HG03457 (cell line): ENCODE measurements at regions not wholly inside any gene's neighbourhood (a gene's known extent, or its start where the extent isn't known, plus 50 kb on each side); places are given as distances from the start of the nearest gene placed in this dataset.
"Not testable (repeated sequence)": the region's sequence is repeated elsewhere in the genome, so short reads cannot be mapped to it uniquely, and the experiment has no call there.

Experiments
- ATAC-seq: cut with Tn5 transposase; IDR thresholded peaks from one replicate; pipeline ENCODE4 v1.9.1; 2021; ENCODE audit warnings: moderate number of reproducible peaks; ENCODE audit not compliant: unreplicated experiment

DNA sequence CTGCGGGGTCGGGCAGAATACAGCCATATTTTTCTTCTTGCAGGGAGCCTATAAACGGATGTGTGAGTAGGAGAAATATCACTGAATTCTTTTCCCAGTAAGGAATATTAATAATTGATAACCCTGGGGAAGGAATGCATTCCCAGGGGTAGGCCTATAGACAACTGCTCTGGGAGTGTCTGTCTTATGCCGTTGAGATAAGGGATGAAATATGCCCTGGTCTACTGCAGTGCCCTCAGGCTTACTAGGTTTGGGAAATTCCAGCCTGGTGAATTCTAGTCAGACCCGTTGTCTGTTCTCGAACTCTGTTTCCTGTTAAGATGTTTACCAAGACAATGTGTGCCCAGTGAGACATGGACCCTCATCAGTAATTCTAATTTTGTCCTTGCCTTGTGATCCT is 1129.3 kb downstream of the ZPLD1 start:
- ATAC-seq, result not testable (repeated sequence)

DNA sequence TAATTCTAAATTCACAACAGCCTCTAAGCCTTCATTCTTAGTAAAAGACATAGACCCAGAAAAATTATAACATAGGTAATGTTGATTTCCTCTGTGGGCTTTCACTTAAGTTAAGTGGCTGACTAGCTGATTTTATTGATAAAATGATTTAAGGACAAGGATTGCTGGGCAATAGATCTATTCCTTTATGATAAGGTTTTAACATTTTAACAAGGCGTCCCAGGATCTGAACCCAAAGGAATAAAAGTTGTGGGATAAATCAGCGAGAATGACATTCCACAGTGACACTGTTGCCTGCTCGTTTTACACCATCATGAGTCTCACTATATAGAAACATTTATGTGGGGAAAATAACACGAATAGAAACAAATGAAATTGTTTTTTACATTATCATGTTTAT is 1151.0 kb downstream of the ZPLD1 start:
- ATAC-seq, result no peak

DNA sequence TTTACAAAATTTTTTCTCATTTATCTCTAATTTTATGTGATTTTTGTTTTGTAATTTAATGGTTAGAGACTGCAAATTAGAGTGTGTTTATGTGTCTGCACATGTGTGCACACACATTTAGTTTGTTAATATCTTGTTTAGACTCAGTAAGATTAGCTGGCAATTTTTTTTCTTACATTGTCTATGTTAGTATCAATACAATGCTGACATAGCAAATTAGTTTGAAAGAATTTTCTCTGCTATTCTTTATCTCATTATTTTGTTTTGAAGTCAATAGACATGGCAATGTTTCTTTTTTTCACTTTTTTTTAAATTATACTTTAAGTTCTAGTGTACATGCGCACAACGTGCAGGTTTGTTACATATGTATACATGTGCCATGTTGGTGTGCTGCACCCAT is 1155.0 kb downstream of the ZPLD1 start:
- no peak for ATAC-seq

DNA sequence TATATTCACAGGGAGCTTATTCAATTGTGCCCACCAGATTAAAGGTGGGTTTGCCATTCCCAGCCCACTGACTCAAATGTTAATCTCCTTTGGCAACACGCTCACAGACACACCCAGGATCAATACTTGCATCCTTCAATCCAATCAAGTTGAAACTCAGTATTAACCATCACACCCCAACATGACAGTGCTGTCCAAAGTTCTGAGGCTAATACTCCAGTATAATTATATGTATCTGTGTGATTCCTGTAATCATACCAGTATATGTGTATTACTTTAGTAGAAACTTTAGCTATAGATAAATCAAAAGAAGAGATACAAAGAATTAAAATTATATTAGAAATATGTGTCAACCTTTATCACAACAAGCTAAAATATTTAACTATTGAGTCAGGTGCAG is 1166.0 kb downstream of the ZPLD1 start:
- ATAC-seq, result no peak

DNA sequence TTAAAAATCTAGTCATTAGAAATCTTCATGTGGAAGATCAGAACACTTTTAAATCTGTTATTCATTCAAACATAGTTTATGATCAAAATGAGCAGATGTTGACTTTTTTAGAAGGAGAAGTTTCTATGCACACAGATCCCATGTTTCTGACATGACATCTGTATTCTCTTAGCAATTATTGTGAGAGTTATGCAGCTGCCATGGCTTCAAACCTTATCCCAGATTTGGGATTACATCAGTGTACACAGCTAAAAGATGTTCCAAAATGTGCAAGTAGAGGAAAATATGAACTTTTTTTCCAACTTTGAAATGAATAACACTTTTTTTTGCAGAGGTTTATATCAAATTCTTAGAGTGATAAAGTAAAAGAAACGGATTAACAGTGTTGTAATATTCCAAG is 1166.9 kb downstream of the ZPLD1 start:
- ATAC-seq, result no peak

DNA sequence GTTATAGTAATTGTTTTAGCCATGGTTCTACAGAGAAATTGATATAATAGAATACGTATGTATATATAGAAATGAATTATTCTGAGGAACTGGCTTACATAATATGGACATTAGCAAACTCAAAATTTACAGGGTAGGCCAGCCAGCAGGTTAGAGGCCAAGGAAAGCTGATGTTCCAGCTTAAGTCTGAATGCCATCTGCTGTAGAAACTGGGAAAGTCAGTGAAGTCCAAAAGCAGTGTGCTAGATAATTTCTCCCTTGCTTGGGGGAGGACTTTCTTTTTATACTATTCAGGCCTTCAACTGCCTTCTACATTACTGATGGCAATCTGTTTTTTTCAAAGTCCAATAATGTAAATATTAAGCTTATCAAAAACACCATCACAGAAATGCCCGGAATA is 1174.7 kb downstream of the ZPLD1 start:
- no peak for ATAC-seq

DNA sequence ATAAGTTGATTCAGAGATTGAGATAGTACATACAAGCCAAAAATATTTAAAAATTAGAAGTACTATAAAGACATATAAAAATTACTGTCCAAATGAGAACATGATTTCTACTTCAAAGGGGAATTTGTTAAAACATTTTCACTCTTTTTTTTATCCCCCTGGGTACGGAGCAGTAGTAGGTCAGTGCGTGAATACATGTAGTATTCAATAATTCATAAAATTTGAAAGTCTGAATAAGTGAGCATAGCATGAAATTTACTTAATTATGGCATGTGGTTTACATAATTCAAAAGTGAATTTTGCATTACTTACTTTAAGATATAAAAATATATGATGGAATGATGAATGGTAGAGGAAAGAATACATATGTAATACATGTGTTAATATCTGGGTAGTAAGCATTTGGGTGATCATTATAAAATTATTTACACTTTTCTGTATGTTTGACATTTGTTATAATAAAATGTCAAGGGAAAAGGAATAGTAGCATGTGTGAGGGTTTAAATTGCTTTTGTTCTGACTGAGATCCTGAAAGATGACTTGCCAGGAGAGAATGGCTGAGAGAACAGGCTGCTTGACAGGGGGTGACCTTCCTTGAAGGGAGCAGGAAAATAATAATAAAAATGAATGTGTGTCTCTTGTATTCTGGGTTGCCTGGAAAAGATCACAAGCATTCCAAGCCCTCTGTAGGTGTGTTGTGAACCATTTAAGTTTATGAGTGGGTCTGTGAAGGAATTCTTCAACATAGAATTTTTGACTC is 1178.8 kb downstream of the ZPLD1 start:
- no peak for ATAC-seq

DNA sequence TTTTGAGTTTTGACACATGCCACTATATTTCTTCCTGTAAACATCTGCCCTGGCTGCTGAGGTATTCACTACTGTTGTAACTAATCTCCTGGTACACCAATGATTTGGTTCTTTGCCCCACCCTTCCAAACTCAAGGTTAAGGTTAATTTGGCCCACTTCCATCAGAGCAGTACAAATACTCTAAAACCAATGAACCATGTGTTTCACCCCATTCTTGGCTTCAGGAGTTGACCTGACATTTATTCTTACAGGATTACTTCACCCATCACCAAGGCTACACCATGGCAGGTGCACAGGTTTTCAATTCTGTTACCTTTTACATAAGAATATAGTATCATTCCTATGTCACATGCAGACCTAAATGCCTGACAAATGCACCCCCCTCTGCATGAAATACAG is 1179.9 kb downstream of the ZPLD1 start:
- no peak for ATAC-seq

DNA sequence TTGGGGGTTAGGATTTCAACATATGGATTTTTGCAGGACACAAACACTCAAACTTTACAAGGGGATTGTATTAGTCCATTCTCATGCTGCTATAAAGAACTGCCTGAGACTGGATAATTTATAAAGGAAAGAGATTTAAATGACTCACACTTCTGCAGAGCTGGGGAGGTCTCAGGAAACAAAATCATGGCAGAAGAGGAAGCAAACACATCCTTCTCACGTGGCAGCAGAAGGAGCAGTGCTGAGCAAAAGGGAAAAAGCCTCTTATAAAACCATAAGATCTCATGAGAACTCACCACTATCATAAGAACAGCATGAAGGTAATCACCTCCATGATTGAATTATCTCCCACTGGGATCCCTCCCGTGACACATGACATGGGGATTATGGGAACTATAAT is 1183.1 kb downstream of the ZPLD1 start:
- ATAC-seq, result no peak

DNA sequence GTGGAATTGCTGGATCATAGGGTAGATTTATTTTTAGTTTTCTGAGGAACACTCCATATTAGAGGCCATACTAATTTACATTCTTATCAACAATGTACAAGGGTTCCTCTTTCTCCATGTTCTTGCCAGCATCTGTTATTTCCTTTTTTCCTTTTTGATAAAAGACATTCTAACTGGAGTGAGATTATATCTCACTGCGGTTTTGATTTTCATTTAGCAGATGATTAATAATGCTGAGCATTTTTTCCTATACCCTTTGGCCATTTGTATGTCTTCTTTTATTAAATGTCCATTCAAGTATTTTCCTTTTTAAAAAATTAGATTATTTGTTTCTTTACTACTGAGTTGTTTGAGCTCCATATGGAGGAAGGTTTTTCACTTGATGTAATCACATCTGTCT is 1189.5 kb downstream of the ZPLD1 start:
- no peak for ATAC-seq

DNA sequence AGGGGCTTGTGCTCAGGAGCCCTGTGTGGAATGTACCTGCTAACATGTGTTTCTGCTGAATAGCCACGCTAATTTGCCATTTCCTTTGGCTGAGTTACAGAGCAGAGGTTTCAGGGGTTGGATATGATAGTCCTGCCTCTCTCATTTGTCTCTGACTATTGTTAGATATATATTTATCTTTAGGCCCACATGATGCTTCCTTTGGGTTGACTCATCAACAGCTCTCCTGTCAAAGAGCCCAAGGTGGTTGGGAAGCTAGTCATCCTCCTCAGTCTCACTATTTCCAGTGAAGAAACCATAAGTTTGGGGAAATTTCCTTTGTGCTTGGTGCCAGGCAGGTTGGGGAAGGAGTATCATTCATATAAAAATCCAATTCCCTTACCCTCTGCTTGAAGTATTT is 1194.6 kb downstream of the ZPLD1 start:
- no peak for ATAC-seq

DNA sequence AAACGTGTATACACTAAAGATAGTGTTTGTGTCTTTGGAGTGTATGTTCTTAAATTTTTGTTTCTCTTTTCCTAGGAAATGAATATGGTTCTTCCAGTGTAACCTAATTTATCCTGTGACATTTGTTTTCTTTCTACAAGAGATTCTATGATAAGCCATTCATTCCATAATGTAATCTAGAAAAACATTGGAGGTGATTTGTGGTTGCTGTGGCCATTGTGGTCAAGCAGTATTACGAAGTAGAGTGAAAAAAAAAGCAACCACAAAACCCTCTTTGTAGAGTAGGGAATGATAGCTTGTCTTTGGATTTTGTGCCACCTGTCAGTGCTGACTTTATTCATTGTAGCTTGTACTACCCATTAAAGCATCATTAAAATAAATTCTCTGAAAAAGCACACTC is 1209.6 kb downstream of the ZPLD1 start:
- no peak for ATAC-seq

DNA sequence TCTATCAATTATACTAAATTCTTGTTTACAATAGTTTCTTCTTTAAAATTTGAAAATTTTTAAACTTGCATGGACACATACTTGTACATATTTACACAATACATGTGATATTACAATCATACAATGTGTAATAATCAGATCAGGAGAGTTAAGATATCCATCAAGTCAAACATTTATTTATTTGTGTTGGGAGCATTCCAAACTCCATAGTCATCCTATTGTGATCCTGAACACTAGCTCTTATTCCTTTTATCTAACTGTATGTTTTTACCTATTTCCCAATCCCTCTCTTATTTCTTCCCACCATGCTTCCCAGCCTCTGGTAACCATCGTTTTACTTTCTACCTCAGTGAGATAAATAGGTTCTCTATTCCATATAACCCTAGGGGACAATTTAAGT is 1219.2 kb downstream of the ZPLD1 start:
- ATAC-seq, result no peak

DNA sequence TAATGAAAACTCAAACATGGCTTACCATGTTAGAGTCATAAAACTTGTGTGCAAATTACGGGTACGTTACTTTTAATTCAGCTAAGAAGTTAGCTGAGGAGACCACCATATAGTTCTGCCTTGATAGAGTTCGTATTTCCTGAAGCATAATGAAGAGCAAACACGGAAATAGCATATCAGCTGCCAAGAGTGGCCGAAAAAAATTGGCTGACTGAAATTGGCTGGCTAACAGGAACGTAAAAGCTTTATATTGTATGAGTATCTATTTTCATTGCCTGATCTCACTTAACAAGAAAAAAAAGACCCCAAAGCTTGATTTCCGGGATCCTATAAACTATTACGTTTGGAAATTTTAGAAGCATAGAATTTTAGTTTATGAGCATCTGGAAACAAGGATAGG is 1222.9 kb downstream of the ZPLD1 start:
- ATAC-seq, result no peak

DNA sequence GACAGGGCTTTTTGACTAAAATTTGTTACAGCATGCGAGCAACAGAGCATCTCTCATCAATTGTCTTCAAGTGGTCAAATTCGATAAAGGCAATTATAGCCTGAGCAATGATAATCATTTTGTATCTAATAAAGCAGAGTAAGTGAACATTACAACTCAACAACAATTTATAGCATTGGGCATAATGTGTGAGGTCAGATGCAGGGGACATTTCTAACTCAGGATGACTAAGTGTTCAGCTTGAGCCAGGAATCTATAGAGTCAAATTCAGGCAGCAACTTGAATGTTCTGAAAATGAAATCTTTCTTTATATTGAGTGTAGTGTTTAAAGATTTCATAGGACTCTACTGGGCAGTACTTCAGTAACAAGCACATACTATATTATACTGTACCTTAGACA is 1226.0 kb downstream of the ZPLD1 start:
- no peak for ATAC-seq

DNA sequence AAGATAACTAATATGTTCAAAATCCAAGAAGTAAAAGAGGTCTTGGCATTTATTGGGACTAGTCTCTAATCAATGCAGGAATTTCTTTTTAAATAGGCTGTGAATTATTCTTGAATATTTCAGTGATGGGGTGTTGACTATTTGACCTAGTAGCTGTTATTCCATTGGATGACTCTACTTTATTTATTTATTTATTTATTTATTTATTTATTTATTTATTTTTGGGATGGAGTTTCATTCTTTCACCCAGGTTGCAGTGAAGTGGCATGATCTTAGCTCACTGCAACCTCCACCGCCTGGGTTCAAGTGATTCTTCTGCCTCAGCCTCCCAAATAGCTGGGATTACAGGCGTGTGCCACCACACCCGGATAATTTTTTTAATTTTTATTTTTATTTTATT is 1227.8 kb downstream of the ZPLD1 start:
- ATAC-seq, result no peak

DNA sequence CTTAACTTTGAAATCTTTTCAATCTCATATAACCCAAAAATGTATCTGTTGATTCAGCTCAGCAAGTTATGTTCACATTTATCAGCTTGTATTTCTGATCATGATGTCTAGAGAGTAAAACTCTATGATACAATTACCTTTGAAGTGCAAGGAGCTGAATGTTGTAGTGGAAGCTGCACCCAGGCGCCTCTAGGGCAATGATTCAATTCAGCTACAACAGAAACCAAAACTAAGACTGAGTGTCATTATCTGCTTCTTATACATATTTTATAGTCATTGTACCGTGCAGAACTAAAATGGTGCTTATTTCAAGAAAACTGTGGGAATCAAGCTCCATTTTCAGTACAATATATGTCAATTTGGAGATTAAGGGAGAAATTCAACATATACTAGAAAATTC is 1237.5 kb downstream of the ZPLD1 start:
- no peak for ATAC-seq

DNA sequence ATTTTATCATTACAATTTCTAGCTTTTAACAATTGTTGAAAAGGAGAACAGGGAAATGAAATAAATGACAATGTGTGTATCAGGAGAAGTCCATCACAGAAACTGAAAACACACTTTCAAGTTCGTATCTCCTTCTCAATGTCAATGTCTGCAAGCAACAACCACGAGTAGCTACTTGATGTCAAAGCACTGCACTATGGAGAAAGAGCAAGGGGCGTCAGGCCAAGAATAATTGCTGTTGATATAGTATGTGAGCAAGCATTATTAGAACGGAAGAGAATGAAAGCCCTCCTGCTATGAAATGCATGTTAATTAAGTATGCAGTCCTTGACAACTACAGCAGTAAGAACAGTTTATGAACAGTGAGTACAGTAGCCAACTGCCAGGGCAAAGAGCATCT is 1250.1 kb downstream of the ZPLD1 start:
- no peak for ATAC-seq

DNA sequence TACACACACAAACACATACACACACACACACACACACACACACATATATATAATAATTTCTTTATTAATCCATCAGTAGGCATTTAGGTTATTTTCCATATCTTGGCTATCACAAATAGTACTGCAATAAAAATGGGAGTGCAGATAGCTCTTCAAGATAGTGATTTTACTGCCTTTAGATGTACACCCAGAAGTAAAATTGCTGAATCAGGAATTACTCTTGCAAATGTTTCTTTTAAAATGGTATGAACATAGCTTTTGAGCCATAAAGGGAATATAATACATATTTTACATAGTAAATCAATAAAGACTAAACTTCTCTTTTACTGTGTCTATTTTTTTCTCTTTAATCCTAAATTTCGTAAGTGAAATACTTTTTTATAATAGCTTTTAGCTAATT is 1251.1 kb downstream of the ZPLD1 start:
- no peak for ATAC-seq

DNA sequence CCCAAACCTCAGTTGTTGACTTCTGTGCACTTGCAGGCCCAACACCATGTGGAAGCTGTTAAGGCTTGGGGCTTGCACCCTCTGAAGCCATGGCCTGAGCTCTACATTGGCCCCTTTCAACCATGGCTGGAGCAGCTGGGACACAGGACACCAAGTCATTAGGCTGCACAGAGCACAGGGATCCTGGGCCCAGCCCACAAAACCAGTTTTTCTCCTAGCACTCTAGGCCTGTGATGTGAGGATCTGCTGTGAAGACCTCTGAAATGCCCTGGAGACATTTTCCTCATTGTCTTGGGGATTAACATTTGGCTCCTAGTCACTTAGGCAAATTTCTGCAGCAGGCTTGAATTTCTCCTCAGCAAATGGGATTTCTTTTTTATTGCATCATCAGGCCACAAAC is 1255.7 kb downstream of the ZPLD1 start:
- ATAC-seq, result no peak

DNA sequence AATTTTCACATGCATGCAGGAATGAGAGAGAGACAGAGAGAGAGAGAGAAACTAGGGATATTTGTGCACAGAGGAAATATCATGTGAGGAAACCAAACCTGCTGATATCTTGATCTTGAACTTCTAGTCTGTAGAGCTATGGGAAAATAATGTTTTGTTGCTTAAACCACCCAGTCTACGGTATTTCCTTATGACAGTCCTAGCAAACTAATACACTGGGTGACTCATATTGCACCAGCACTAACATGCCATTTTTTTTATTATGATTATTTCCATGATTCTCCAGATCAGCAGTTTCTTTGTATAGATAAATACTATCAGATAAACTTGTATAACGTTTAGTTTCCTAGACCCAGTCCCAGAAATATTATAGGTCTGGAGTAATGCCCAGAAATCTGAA is 1259.0 kb downstream of the ZPLD1 start:
- no peak for ATAC-seq

DNA sequence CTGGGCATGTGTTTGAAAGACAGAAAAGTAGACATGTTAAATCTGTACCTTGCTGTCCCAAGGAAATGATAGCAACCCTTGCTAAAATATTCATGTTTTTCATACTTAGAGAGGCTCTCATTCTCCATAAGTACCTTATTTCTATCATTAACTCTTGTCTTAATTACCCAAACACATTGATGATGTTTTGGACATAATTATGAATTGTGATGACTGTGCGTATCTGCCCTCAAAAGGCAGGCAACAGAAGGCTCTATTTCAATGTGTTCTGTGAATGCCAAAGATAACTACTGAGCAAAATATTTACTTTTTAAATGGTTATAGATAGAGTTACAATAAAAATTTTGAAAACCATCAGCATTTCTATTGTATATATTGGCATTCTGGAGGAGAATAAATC is 1263.8 kb downstream of the ZPLD1 start:
- no peak for ATAC-seq

DNA sequence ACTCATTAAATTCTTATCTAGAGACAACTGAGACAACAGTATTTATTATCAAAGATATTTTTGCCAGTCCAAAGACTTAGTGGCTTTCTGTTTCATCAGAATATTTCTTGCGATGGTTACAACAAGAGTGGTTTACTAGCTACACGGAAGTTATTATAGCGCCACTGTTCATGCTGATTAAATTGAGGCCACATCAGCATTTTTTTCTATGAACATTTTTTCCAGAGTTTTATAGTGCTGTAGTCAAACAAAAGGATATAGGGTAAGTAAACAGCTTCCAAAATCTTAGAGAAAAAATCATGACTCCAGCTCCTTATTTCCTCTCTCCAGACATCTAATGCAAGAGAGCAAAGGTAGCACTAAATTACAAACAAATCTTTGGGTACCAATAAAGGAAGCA is 1264.4 kb downstream of the ZPLD1 start:
- no peak for ATAC-seq
